B cell (primary cell): ENCODE measurements at regions not wholly inside any gene's neighbourhood (a gene's known extent, or its start where the extent isn't known, plus 50 kb on each side); places are given as distances from the start of the nearest gene placed in this dataset.

Source experiments
- ATAC-seq: fragments of 200-7000 bp; cut with Tn5 transposase; one replicate; pipeline ENCODE4 v1.10.0; 2021; ENCODE audit warnings: low read depth, mild to moderate bottlenecking, moderate number of reproducible peaks, moderate library complexity
- CTCF ChIA-PET: fragments of 350-600 bp; sonication (Branson Sonifier 250); formaldehyde crosslinking; loops from one replicate; lab custom pipeline; 2021; ENCODE audit warnings: antibody characterized with exemption, inconsistent platforms; lab: Charles Lee
- POLR2A ChIA-PET: fragments of 350-600 bp; sonication (Branson Sonifier 250); formaldehyde crosslinking; loops from one replicate; lab custom pipeline; 2021; ENCODE audit warnings: antibody characterized with exemption; lab: Charles Lee
- DNase-seq: peaks from one replicate; pipeline ENCODE4 v3.0.0; 2013
- H2AFZ ChIP-seq: 2 replicates; pipeline ENCODE4 v1.6.1; 2012; ENCODE audit warnings: mild to moderate bottlenecking, low read depth, low read length; ENCODE audit not compliant: insufficient read depth, poor library complexity, severe bottlenecking
- H3K27ac ChIP-seq, 2 donors: 1 replicate in 1 of 2; 2 replicates in 1 of 2; pipeline ENCODE4 v1.5.1; 2012 to 2013; ENCODE audit warnings: low read length in 2 of 2, mild to moderate bottlenecking in 2 of 2, moderate library complexity in 1 of 2
- H3K27me3 ChIP-seq, 4 experiments: fragments of 200-600 bp in 1 of 4; sonication (generic) in 1 of 4; replicated peaks in 1 of 4; 1 replicate in 2 of 4; 2 replicates in 2 of 4; pipeline versions ENCODE4 v1.6.1 to v1.7.0; 2013 to 2016; ENCODE audit warnings: low read length in 3 of 4, mild to moderate bottlenecking in 2 of 4, mixed read lengths in 1 of 4, moderate library complexity in 1 of 4; ENCODE audit not compliant: insufficient read depth in 4 of 4, control insufficient read depth in 3 of 4; ENCODE audit errors: control extremely low read depth in 1 of 4
- H3K36me3 ChIP-seq, 2 experiments: replicated peaks in 1 of 2; 1 replicate in 1 of 2; 2 replicates in 1 of 2; pipeline versions ENCODE4 v1.6.1 to v1.7.1; 2013; ENCODE audit warnings: low read length in 1 of 2; ENCODE audit not compliant: insufficient read depth in 2 of 2, control insufficient read depth in 1 of 2; ENCODE audit errors: control extremely low read depth in 1 of 2, extremely low read depth in 1 of 2
- H3K4me1 ChIP-seq, 2 donors: fragments of 200-600 bp in 1 of 2; sonication (generic) in 1 of 2; 1 replicate in 1 of 2; 2 replicates in 1 of 2; pipeline versions ENCODE4 v1.5.1 to v1.6.1; 2013 to 2017; ENCODE audit warnings: low read length in 2 of 2; ENCODE audit not compliant: control insufficient read depth in 2 of 2, insufficient read depth in 2 of 2
- H3K4me2 ChIP-seq: replicated peaks from 2 replicates; pipeline ENCODE3; 2012; ENCODE audit warnings: mild to moderate bottlenecking, low read depth, low read length; ENCODE audit not compliant: poor library complexity, severe bottlenecking
- H3K4me3 ChIP-seq, 5 experiments: fragments of 200-600 bp in 1 of 5; sonication (generic) in 1 of 5; 1 replicate in 3 of 5; 2 replicates in 2 of 5; pipeline versions ENCODE4 v1.5.1 to v1.7.0; 2011 to 2016; ENCODE audit warnings: low read length in 4 of 5, mild to moderate bottlenecking in 4 of 5, low read depth in 2 of 5, control low read depth in 1 of 5, moderate library complexity in 1 of 5; ENCODE audit not compliant: insufficient read depth in 1 of 5; ENCODE audit errors: control extremely low read depth in 1 of 5, extremely low read depth in 1 of 5
- H3K79me2 ChIP-seq: fragments of 200-600 bp; sonication (generic); one replicate; pipeline ENCODE4 v1.6.0; 2016; ENCODE audit warnings: low read length; ENCODE audit not compliant: control insufficient read depth, insufficient read depth
- H3K9ac ChIP-seq: fragments of 200-600 bp; sonication (generic); 2 replicates; pipeline ENCODE4 v1.6.1; 2017; ENCODE audit warnings: mild to moderate bottlenecking, low read length, moderate library complexity
- H3K9me3 ChIP-seq, 3 donors: one replicate each; pipeline versions ENCODE4 v1.6.1 to v1.7.1; 2013; ENCODE audit warnings: low read length in 2 of 3; ENCODE audit not compliant: control insufficient read depth in 2 of 3, insufficient read depth in 1 of 3; ENCODE audit errors: control extremely low read depth in 1 of 3
- H4K20me1 ChIP-seq: 2 replicates; pipeline ENCODE4 v1.6.0; 2012; ENCODE audit warnings: mild to moderate bottlenecking, low read length; ENCODE audit not compliant: insufficient read depth, control insufficient read depth, poor library complexity, severe bottlenecking
- H3K27ac Mint-ChIP-seq: one replicate; pipeline ENCODE4 v1.8.0; 2021; ENCODE audit warnings: mixed read lengths
- H3K27me3 Mint-ChIP-seq: one replicate; pipeline ENCODE4 v1.8.0; 2021; ENCODE audit warnings: mixed read lengths
- H3K4me1 Mint-ChIP-seq: one replicate; pipeline ENCODE4 v1.8.0; 2021; ENCODE audit warnings: mixed read lengths
- H3K4me3 Mint-ChIP-seq: one replicate; pipeline ENCODE4 v1.8.0; 2021; ENCODE audit warnings: mixed read lengths
- H3K9me3 Mint-ChIP-seq: one replicate; pipeline ENCODE4 v1.8.0; 2022; ENCODE audit warnings: mixed read lengths; ENCODE audit not compliant: insufficient read depth
- EZH2 ChIP-seq: IDR thresholded peaks from 2 replicates; pipeline ENCODE4 v1.6.1; 2012; ENCODE audit warnings: borderline replicate concordance, low read depth, mild to moderate bottlenecking, moderate library complexity, low read length; ENCODE audit not compliant: insufficient read depth, poor library complexity, severe bottlenecking
- WGBS: methylation state at CpG from one replicate; pipeline ENCODE4 v1.1.5; 2013; ENCODE audit warnings: missing lambda C conversion rate; ENCODE audit not compliant: insufficient coverage; 5-methylcytosine and 5-hydroxymethylcytosine counted together
- intact Hi-C: fragments of 100-400 bp; cut with micrococcal nuclease; formaldehyde crosslinking; loops from one replicate; pipeline ENCODE4 v1.10.0; 2022
- TF ChIP-seq, protein P1 (sequence below): fragments of 200-600 bp; IDR thresholded peaks from one replicate; pipeline ENCODE4 v1.8.0; 2022; ENCODE audit warnings: antibody characterized with exemption, mild to moderate bottlenecking

GRCh38 chr5:74469234-74469994, 171.1 kb downstream of the ENC1 start:
- 77% methylated on average over 7 of the region's 8 CpGs for WGBS

GRCh38 chr5:74468421-74468820, 172.1 kb downstream of the ENC1 start:
- H3K27ac Mint-ChIP-seq = no peak overlapping the region
- 100% methylated on average over 2 of the region's 5 CpGs for WGBS
- ATAC-seq = no peak

More at GRCh38 chr5:74469234-74469994, 171.1 kb downstream of the ENC1 start:
- no peak overlapping the region for H3K4me3 Mint-ChIP-seq
- Histone ChIP-seq H3K4me1 (no peaks in the 10 kb centered on the region), H3K4me3 (no peak overlapping the region), H3K36me3 (no peaks in the 10 kb centered on the region), H3K9ac (no peak overlapping the region), H3K79me2 (no peaks in the 10 kb centered on the region), H4K20me1 (no peaks in the 10 kb centered on the region), H3K4me2 (no peak overlapping the region), H2AFZ (no peak overlapping the region), H3K27me3 (no peaks in the 10 kb centered on the region), H3K9me3 (no peaks in the 10 kb centered on the region), H3K27ac (no peak overlapping the region)
- ChIA-PET POLR2A (no interaction called here), CTCF (no interaction called here)
- H3K4me1 Mint-ChIP-seq = no peaks in the 10 kb centered on the region
- no peaks in the 10 kb centered on the region for H3K9me3 Mint-ChIP-seq
- DNase-seq = no peak
- intact Hi-C loops = no loop called here
- H3K27ac Mint-ChIP-seq = no peak overlapping the region
- TF ChIP-seq EZH2 = no peak
- TF ChIP-seq, protein P1, sequence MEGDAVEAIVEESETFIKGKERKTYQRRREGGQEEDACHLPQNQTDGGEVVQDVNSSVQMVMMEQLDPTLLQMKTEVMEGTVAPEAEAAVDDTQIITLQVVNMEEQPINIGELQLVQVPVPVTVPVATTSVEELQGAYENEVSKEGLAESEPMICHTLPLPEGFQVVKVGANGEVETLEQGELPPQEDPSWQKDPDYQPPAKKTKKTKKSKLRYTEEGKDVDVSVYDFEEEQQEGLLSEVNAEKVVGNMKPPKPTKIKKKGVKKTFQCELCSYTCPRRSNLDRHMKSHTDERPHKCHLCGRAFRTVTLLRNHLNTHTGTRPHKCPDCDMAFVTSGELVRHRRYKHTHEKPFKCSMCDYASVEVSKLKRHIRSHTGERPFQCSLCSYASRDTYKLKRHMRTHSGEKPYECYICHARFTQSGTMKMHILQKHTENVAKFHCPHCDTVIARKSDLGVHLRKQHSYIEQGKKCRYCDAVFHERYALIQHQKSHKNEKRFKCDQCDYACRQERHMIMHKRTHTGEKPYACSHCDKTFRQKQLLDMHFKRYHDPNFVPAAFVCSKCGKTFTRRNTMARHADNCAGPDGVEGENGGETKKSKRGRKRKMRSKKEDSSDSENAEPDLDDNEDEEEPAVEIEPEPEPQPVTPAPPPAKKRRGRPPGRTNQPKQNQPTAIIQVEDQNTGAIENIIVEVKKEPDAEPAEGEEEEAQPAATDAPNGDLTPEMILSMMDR = no peak
- H3K27me3 Mint-ChIP-seq = peaks cover 11% of the 10 kb centered on the region
- no peak for ATAC-seq

More at GRCh38 chr5:74468421-74468820, 172.1 kb downstream of the ENC1 start:
- Histone ChIP-seq H3K4me2 (no peak overlapping the region), H4K20me1 (no peaks in the 10 kb centered on the region), H3K27ac (no peak overlapping the region), H3K79me2 (no peaks in the 10 kb centered on the region), H3K4me1 (no peaks in the 10 kb centered on the region), H3K9me3 (no peaks in the 10 kb centered on the region), H3K36me3 (no peaks in the 10 kb centered on the region), H3K27me3 (no peaks in the 10 kb centered on the region), H3K9ac (no peak overlapping the region), H3K4me3 (no peak overlapping the region), H2AFZ (no peak overlapping the region)
- TF ChIP-seq, protein P1 = no peak
- no peak for TF ChIP-seq EZH2
- H3K27me3 Mint-ChIP-seq = peaks cover 10% of the 10 kb centered on the region
- ChIA-PET CTCF (interaction anchor here (0.6 kb wide), 1 partner anchor 35 kb away, joined by 3 read pairs; no protein-coding TSS in a partner anchor), POLR2A (no interaction called here)
- H3K9me3 Mint-ChIP-seq = no peaks in the 10 kb centered on the region
- intact Hi-C loops = no loop called here
- DNase-seq = no peak
- H3K4me3 Mint-ChIP-seq = no peak overlapping the region
- H3K4me1 Mint-ChIP-seq = no peaks in the 10 kb centered on the region
